ENCODE measurements at regions not wholly inside any gene's neighbourhood (a gene's known extent, or its start where the extent isn't known, plus 50 kb on each side); places are given as distances from the start of the nearest gene placed in this dataset.
A peak's percentile ranks its signal among the peaks of the same experiment; 100 is the strongest.

- H3K27ac ChIP-seq (ENCODE audit: low read depth, low read length), result no peak overlapping the region
- no peak overlapping the region for H3K4me3 ChIP-seq (ENCODE audit: low read depth in 1 of 5, low read length in 5 of 5)
- no peaks in the 10 kb centered on the region for H3K27me3 ChIP-seq (ENCODE audit: control insufficient read depth in 5 of 5, insufficient read depth in 4 of 5, low read length in 5 of 5)
- no peak overlapping the region for H3K9ac ChIP-seq (ENCODE audit: low read length in 5 of 5)
- H3K4me1 ChIP-seq (ENCODE audit: control insufficient read depth in 5 of 5, insufficient read depth in 5 of 5, low read length in 5 of 5), result peaks cover 3 to 44% (median 32%) of the 10 kb centered on the region in 5 donors
- no peaks in the 10 kb centered on the region for H3K9me3 ChIP-seq (ENCODE audit: control insufficient read depth in 5 of 5, low read length in 5 of 5)
- H3K36me3 ChIP-seq (ENCODE audit: control insufficient read depth in 5 of 5, insufficient read depth in 5 of 5, low read length in 5 of 5), result no peaks in the 10 kb centered on the region
Measured at GRCh38 chr18:49651033-49651432, 89.2 kb downstream of the LIPG start.

- no peaks in the 10 kb centered on the region for H3K36me3 ChIP-seq (ENCODE audit: control insufficient read depth in 5 of 5, insufficient read depth in 5 of 5, low read length in 5 of 5)
- no peak overlapping the region for H3K27ac ChIP-seq (ENCODE audit: low read depth, low read length)
- H3K4me1 ChIP-seq (ENCODE audit: control insufficient read depth in 5 of 5, insufficient read depth in 5 of 5, low read length in 5 of 5), result peaks cover 7 to 49% (median 37%) of the 10 kb centered on the region in 5 donors
- no peak overlapping the region for H3K4me3 ChIP-seq (ENCODE audit: low read depth in 1 of 5, low read length in 5 of 5)
- H3K9ac ChIP-seq (ENCODE audit: low read length in 5 of 5), result no peak overlapping the region
- no peaks in the 10 kb centered on the region for H3K9me3 ChIP-seq (ENCODE audit: control insufficient read depth in 5 of 5, low read length in 5 of 5)
- H3K27me3 ChIP-seq (ENCODE audit: control insufficient read depth in 5 of 5, insufficient read depth in 4 of 5, low read length in 5 of 5), result no peaks in the 10 kb centered on the region
Measured at GRCh38 chr18:49650426-49650891, 88.6 kb downstream of the LIPG start.

- no peak overlapping the region for H3K4me3 ChIP-seq (ENCODE audit: low read depth in 1 of 5, low read length in 5 of 5)
- no peak overlapping the region for H3K9ac ChIP-seq (ENCODE audit: low read length in 5 of 5)
- no peaks in the 10 kb centered on the region for H3K36me3 ChIP-seq (ENCODE audit: control insufficient read depth in 5 of 5, insufficient read depth in 5 of 5, low read length in 5 of 5)
- H3K27ac ChIP-seq (ENCODE audit: low read depth, low read length), result peak overlapping the region; percentile 21
- H3K27me3 ChIP-seq (ENCODE audit: control insufficient read depth in 5 of 5, insufficient read depth in 4 of 5, low read length in 5 of 5), result no peaks in the 10 kb centered on the region
- H3K4me1 ChIP-seq (ENCODE audit: control insufficient read depth in 5 of 5, insufficient read depth in 5 of 5, low read length in 5 of 5), result peaks cover 7 to 54% (median 38%) of the 10 kb centered on the region in 5 donors
- H3K9me3 ChIP-seq (ENCODE audit: control insufficient read depth in 5 of 5, low read length in 5 of 5), result no peaks in the 10 kb centered on the region
Measured at GRCh38 chr18:49648811-49649210, 87.0 kb downstream of the LIPG start.

Data from subcutaneous abdominal adipose tissue (tissue), 5 donors.